ENCODE measurements at regions not wholly inside any gene's neighbourhood (a gene's known extent, or its start where the extent isn't known, plus 50 kb on each side); places are given as distances from the start of the nearest gene placed in this dataset.
"Not testable (repeated sequence)": the region's sequence is repeated elsewhere in the genome, so short reads cannot be mapped to it uniquely, and the experiment has no call there.

- DNase-seq: no peak
Observed at GRCh38 chr2:215260097-215260677, 51.7 kb upstream of the ATIC start.

DNA sequence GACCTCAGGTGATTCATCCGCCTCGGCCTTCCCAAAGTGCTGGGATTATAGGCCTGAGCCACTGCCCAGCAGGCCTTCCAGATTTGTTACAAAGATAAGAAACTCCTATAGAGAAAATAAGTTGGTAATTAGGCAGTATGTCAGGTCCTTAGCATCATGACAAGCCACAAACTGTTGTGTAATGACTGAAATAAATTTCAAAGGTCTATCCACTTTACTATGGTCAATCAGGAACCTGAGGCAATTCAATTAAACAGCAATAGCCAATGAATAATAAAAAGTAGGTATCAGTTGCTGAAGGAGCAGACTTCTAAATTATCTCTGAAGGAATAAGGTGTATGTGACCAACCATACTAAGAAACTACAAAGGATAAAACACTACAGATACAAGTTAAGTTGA is 62.4 kb upstream of the ATIC start:
- no peak for DNase-seq

GRCh38 chr2:215245919-215246318 is 65.9 kb upstream of the ATIC start:
- not testable (repeated sequence) for DNase-seq

- DNase-seq: no peak
Observed at GRCh38 chr2:215241791-215242305, 70.0 kb upstream of the ATIC start.

DNA sequence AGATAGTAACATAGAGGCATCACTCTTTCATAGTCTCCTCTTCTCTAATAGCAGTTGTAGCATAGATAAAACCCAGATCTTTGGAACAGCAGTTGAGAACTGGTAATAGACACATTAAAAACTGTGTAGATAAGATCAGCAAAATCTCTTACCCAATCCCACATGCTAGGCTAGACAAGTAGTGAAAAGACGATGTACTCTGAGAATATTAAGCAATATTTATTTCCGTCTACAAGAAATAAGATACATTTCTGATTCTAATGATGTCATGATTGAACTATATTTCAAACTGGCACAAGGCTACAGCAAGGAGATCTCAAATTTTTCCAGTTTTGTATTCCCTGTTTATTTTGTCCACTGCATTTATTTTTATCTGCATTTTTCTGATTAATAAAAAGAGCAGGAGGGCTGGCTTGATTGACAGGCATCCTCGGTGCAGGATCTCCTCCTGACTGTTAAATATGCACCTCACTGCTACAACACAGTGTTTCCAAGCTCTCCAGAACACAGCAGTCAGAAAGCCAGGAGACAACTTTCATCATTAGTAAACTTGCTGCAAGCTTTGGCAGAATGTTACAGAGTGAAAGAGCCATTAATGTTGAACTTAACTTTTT is 73.3 kb upstream of the ATIC start:
- no peak for DNase-seq

- no peak for DNase-seq
Observed at GRCh38 chr2:215236131-215236530, 75.7 kb upstream of the ATIC start.

DNA sequence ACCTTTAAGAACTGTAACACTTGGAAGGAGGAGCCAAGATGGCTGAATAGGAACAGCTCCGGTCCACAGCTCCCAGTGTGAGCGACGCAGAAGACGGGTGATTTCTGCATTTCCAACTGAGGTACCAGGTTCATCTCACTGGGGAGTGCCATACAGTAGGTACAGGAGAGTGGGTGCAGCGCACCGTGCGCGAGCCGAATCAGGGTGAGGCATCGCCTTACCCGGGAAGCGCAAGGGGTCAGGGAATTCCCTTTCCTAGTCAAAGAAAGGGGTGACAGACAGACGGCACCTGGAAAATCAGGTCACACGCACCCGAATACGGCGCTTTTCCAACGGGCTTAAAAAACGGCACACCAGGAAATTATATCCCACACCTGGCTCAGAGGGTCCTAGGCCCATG is 81.8 kb upstream of the ABCA12 start:
- DNase-seq: not testable (repeated sequence)

DNA sequence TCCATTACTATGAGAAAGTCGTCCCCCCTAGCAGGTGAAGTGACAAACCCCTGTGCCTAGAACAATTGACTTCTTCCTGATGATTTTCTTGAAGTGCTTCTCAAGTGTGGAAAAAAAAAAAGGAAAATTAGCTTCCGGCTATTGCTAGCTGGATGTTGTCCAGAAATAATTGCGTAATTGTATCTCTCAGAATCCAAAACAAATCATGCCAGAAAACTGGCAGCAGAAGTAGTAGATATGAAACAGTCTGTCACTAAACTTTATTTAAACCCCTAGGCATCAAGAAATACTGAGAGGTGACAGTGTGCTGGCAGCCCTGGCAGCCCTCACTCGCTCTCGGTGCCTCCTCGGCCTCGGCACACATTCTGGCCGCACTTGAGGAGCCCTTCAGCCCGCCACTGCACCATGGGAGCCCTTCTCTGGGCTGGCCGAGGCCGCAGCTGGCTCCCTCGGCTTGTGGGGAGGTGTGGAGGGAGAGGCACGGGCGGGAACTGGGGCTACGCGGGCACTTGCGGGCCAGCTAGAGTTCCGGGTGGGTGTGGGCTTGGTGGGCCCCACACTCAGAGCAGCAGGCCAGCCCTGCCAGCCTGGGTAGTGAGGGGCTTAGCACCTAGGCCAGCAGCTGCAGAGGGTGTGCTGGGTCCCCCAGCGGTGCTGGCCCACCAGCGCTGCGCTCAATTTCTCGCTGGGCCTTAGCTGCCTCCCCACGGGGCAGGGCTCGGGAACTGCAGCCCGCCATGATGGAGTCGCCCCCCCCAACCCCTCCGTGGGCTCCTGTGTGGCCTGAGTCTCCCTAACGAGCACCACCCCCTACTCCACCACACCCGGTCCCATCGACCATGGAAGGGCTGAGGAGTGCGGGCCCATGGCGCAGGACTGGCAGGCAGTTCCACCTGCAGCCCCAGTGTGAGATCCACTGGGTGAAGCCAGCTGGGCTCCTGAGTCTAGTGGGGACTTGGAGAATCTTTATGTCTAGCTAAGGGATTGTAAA is 80.5 kb upstream of the ABCA12 start:
- peak; percentile 3 for DNase-seq

DNA sequence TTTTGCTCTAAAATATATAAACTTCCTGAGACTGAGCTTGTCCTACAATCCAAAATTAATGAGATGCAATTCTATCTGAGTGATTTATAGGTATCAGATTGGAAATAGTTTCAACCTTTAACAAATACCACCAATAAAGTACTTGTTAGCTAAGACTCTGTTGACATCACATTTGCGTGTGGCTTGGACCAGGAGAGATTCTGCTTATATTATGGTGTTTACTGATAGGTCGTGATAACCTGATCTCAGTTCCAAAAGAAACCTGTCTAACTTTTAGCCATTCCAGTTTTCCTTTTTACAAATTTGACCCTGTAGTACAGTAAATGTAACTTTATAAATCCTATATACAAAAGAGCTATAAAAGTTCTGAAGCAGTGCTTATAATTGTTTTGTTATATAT is 78.4 kb upstream of the ABCA12 start:
- no peak for DNase-seq

- no peak for DNase-seq
Observed at GRCh38 chr2:215215637-215216036, 77.2 kb upstream of the ABCA12 start.

DNA sequence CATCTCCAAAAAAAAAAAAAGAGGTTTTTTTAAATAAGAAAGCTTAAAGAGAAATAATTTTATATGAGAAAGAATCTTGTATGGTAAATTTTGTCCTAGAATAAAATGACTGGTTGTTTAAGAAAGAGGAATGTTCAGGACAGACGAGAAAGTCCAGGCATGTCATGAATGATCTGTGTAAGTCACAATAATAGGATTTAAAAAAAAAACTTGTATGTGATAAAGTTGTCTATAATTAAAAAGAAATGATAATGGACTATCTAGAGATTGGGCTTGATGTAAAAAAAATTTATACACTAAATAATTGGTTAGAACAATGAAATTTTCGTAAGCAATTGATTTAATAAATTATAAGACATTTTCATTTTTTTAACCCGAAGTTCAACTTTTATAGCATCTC is 71.7 kb upstream of the ABCA12 start:
- no peak for DNase-seq

DNA sequence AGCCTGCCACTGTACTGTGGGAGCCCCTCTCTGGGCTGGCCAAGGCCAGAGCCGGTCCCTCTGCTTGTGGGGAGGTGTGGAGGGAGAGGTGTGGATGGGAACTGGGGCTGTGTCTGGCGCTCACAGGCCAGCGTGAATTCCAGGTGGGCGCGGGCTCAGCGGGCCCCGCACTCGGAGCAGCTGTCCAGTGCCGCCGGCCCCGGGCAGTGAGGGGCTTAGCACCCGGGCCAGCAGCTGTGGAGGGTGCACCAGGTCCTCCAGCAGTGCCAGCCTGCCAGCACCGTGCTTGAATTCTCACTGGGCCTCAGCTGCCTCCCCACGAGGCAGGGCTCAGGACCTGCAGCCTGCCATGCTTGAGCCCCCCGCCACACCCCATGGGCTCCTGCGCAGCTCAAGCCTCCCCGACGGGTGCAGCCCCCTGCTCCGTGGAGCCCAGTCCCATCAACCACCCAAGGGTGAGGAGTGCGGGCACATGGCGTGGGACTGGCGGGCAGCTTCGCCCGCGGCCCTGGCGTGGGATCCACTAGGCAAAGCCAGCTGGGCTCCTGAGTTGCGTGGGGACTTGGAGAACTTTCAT is 69.5 kb upstream of the ABCA12 start:
- no peak for DNase-seq

GRCh38 chr2:215207041-215207440 is 68.6 kb upstream of the ABCA12 start:
- DNase-seq: no peak

DNA sequence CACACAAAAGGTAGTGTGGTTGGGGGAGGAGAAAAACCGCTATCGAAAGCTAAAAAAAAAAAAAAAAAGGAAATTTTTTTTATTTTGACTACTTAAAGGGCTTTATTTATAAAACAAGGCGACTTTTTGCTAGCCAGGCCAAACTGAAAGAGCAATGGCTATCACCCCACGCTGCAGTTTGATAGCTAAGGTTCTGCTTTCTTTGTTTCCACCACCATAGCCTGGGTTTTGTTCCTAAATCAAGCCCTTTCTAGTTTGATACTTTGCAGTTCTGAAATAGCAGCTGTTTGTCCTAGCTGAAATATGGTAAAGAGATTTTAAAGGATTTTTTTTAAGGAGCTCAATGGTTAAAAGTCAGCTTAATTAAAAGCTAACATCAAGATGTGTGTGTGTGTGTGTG is 67.4 kb upstream of the ABCA12 start:
- no peak for DNase-seq

- DNase-seq: no peak
Observed at GRCh38 chr2:215191477-215191876, 53.1 kb upstream of the ABCA12 start.

GRCh38 chr2:215190588-215190987 is 52.2 kb upstream of the ABCA12 start:
- DNase-seq: no peak

GRCh38 chr2:215189393-215189792 is 51.0 kb upstream of the ABCA12 start:
- no peak for DNase-seq

Data from skin of body (tissue), 1 donor.